SK-N-SH (cell line): ENCODE measurements at regions not wholly inside any gene's neighbourhood (a gene's known extent, or its start where the extent isn't known, plus 50 kb on each side); places are given as distances from the start of the nearest gene placed in this dataset.

Source experiments
- CTCF ChIA-PET: fragments of 300-600, 350-600 bp; formaldehyde crosslinking; extraction: SDS; loops from one replicate; lab custom pipeline; 2021; lab: Yijun Ruan, JAX
- POLR2A ChIA-PET: fragments of 350-600 bp; sonication (Branson Sonifier 250); formaldehyde crosslinking; extraction: SDS; loops from one replicate; lab custom pipeline; 2020; ENCODE audit warnings: antibody characterized with exemption, inconsistent platforms; lab: Yijun Ruan, JAX
- DNase-seq: peaks from one replicate; pipeline ENCODE4 v3.0.0; 2012
- H2AFZ ChIP-seq: fragments of 200-600 bp; sonication (generic); 2 replicates; pipeline ENCODE4 v1.8.1; 2016; ENCODE audit warnings: antibody characterized with exemption, mild to moderate bottlenecking, low read depth
- H3F3A ChIP-seq: fragments of 200-600 bp; sonication (generic); replicated peaks from 2 replicates; pipeline ENCODE3; 2016; ENCODE audit warnings: antibody characterized with exemption, mild to moderate bottlenecking; ENCODE audit not compliant: insufficient read depth
- H3K27ac ChIP-seq, 2 experiments: fragments of 200-500 bp in 1 of 2; fragments of 200-600 bp in 1 of 2; sonication (Bioruptor generic) in 1 of 2; sonication (generic), shearing (Covaris generic) in 1 of 2; 2 replicates each; pipeline versions ENCODE4 v1.5.1 to v1.6.1; 2014 to 2016; ENCODE audit warnings: low read depth in 2 of 2, inconsistent platforms in 1 of 2, low read length in 1 of 2, mild to moderate bottlenecking in 1 of 2, mixed read lengths in 1 of 2
- H3K27me3 ChIP-seq: fragments of 200-600 bp; sonication (generic), shearing (Covaris generic); 2 replicates; pipeline ENCODE4 v1.6.1; 2016; ENCODE audit warnings: mixed run types; ENCODE audit not compliant: insufficient read depth
- H3K36me3 ChIP-seq, 2 experiments: fragments of 200-500 bp in 1 of 2; fragments of 200-600 bp in 1 of 2; sonication (Bioruptor generic) in 1 of 2; sonication (generic) in 1 of 2; replicated peaks in 1 of 2; 2 replicates each; pipeline versions ENCODE3 to v1.5.1; 2014 to 2016; ENCODE audit warnings: low read length in 1 of 2, mild to moderate bottlenecking in 1 of 2; ENCODE audit not compliant: insufficient read depth in 2 of 2, control insufficient read depth in 1 of 2
- H3K4me1 ChIP-seq, 2 experiments: fragments of 200-500 bp in 1 of 2; fragments of 200-600 bp in 1 of 2; sonication (Bioruptor generic) in 1 of 2; sonication (generic), shearing (Covaris generic) in 1 of 2; 2 replicates each; pipeline versions ENCODE4 v1.5.1 to v1.6.1; 2014 to 2016; ENCODE audit warnings: low read depth in 1 of 2, low read length in 1 of 2, mixed run types in 1 of 2; ENCODE audit not compliant: insufficient read depth in 2 of 2, control insufficient read depth in 1 of 2
- H3K4me2 ChIP-seq: fragments of 200-600 bp; sonication (generic), shearing (Covaris generic); 2 replicates; pipeline ENCODE4 v1.6.1; 2017; ENCODE audit warnings: mixed run types
- H3K4me3 ChIP-seq, 2 experiments: fragments of 200-500 bp in 1 of 2; fragments of 200-600 bp in 1 of 2; sonication (Bioruptor generic) in 1 of 2; sonication (generic), shearing (Covaris generic) in 1 of 2; 2 replicates each; pipeline versions ENCODE4 v1.5.1 to v1.8.1; 2014 to 2016; ENCODE audit warnings: low read depth in 2 of 2, inconsistent platforms in 1 of 2, low read length in 1 of 2, mild to moderate bottlenecking in 1 of 2, mixed read lengths in 1 of 2, moderate library complexity in 1 of 2
- H3K79me2 ChIP-seq: fragments of 200-600 bp; sonication (generic); 2 replicates; pipeline ENCODE4 v1.8.1; 2017; ENCODE audit warnings: mild to moderate bottlenecking; ENCODE audit not compliant: insufficient read depth
- H3K9ac ChIP-seq: fragments of 200-600 bp; sonication (generic); 2 replicates; pipeline ENCODE4 v1.6.1; 2017; ENCODE audit warnings: mixed run types
- H3K9me2 ChIP-seq: fragments of 200-600 bp; sonication (generic); 2 replicates; pipeline ENCODE4 v1.6.1; 2017; ENCODE audit warnings: mixed run types
- H3K9me3 ChIP-seq: fragments of 200-600 bp; sonication (generic); 2 replicates; pipeline ENCODE4 v1.6.1; 2017; ENCODE audit warnings: mixed run types, mild to moderate bottlenecking, moderate library complexity
- H4K20me1 ChIP-seq: fragments of 200-600 bp; sonication (generic); 2 replicates; pipeline ENCODE4 v1.6.1; 2017; ENCODE audit warnings: mild to moderate bottlenecking, mixed run types; ENCODE audit not compliant: insufficient read depth
- CHD2 ChIP-seq: fragments of 150-350 bp; IDR thresholded peaks from 2 replicates; pipeline ENCODE4 v1.6.1; 2018; ENCODE audit warnings: low read length; ENCODE audit not compliant: partially characterized antibody
- ELF1 ChIP-seq: IDR thresholded peaks from 2 replicates; pipeline ENCODE4 v1.4.0; 2012
- EP300 ChIP-seq, 2 experiments: IDR thresholded peaks; 2 replicates each; pipeline versions ENCODE4 v1.4.0 to v1.6.1; 2012; ENCODE audit warnings: borderline replicate concordance in 1 of 2, low read depth in 1 of 2, low read length in 1 of 2
- EZH2phosphoT487 ChIP-seq: fragments of 200-600 bp; sonication (generic); IDR thresholded peaks from 2 replicates; pipeline ENCODE4 v1.6.1; 2017; ENCODE audit warnings: low read depth, mixed run types, mild to moderate bottlenecking, antibody characterized with exemption, moderate library complexity, borderline replicate concordance
- FOXJ3 ChIP-seq: sonication (generic); formaldehyde crosslinking; IDR thresholded peaks from 2 replicates; pipeline ENCODE4 v1.5.1; 2020; ENCODE audit warnings: mild to moderate bottlenecking, missing genetic modification reagents
- IRF3 ChIP-seq: fragments of 150-350 bp; IDR thresholded peaks from 2 replicates; pipeline ENCODE4 v1.6.1; 2016; ENCODE audit warnings: mild to moderate bottlenecking, low read depth, low read length
- MAX ChIP-seq: IDR thresholded peaks from 2 replicates; pipeline ENCODE4 v1.4.0; 2012; ENCODE audit warnings: low read depth
- MEF2A ChIP-seq: IDR thresholded peaks from 2 replicates; pipeline ENCODE4 v1.4.0; 2012; ENCODE audit warnings: low read depth, borderline replicate concordance
- NRF1 ChIP-seq: IDR thresholded peaks from 2 replicates; pipeline ENCODE4 v1.6.1; 2012; ENCODE audit warnings: low read depth, mild to moderate bottlenecking, low read length
- PBX3 ChIP-seq: IDR thresholded peaks from 2 replicates; pipeline ENCODE4; 2012
- RCOR1 ChIP-seq: fragments of 150-350 bp; IDR thresholded peaks from 2 replicates; pipeline ENCODE4 v1.6.1; 2017; ENCODE audit warnings: antibody characterized with exemption, low read length
- RXRA ChIP-seq: IDR thresholded peaks from 2 replicates; pipeline ENCODE4 v1.4.0; 2012; ENCODE audit warnings: low read depth, mild to moderate bottlenecking, borderline replicate concordance
- SIN3A ChIP-seq: IDR thresholded peaks from 2 replicates; pipeline ENCODE4 v1.6.1; 2012; ENCODE audit warnings: low read depth, mild to moderate bottlenecking, low read length, moderate library complexity, borderline replicate concordance
- SMC3 ChIP-seq: IDR thresholded peaks from 2 replicates; pipeline ENCODE4 v1.6.1; 2012; ENCODE audit warnings: low read depth, low read length, improper control_type of control experiment
- TAF1 ChIP-seq: IDR thresholded peaks from 2 replicates; pipeline ENCODE4 v1.6.1; 2012; ENCODE audit warnings: low read depth, mild to moderate bottlenecking, low read length, moderate library complexity, borderline replicate concordance
- TEAD4 ChIP-seq: IDR thresholded peaks from 2 replicates; pipeline ENCODE4 v1.4.0; 2012; ENCODE audit warnings: mild to moderate bottlenecking, borderline replicate concordance; ENCODE audit not compliant: insufficient read depth

- no peaks in the 10 kb centered on the region for H3K79me2 ChIP-seq
- H3K4me2 ChIP-seq: no peak overlapping the region
- H3K27me3 ChIP-seq: no peaks in the 10 kb centered on the region
- no peaks in the 10 kb centered on the region for H3K9me2 ChIP-seq
- CTCF ChIA-PET: interaction anchor here (1.2 kb wide), 1 partner anchor 16 kb away, joined by 3 read pairs; no protein-coding TSS in a partner anchor
- H3K27ac ChIP-seq: no peak overlapping the region
- no peak overlapping the region for H3K9ac ChIP-seq
- TF ChIP-seq ELF1 (no peak), TEAD4 (no peak)
- no peak overlapping the region for H3K4me3 ChIP-seq
- no peak overlapping the region for H2AFZ ChIP-seq
- no peaks in the 10 kb centered on the region for H3K36me3 ChIP-seq
- 0 out of 2 replicates have a peak, but pooled peaks cover 5% of the 10 kb centered on the region for H3K9me3 ChIP-seq
- no peaks in the 10 kb centered on the region for H4K20me1 ChIP-seq
- no peaks in the 10 kb centered on the region for H3K4me1 ChIP-seq
- POLR2A ChIA-PET: no interaction called here
- no peak for DNase-seq
- no peaks in the 10 kb centered on the region for H3F3A ChIP-seq
Measured at GRCh38 chr16:80100846-80101451, 439.8 kb upstream of the DYNLRB2 start.

GRCh38 chr16:80100186-80100585 is 440.6 kb upstream of the DYNLRB2 start:
- no peaks in the 10 kb centered on the region for H3F3A ChIP-seq
- H3K79me2 ChIP-seq: no peaks in the 10 kb centered on the region
- H3K27me3 ChIP-seq: no peaks in the 10 kb centered on the region
- no peaks in the 10 kb centered on the region for H4K20me1 ChIP-seq
- ChIA-PET POLR2A (no interaction called here), CTCF (no interaction called here)
- H3K36me3 ChIP-seq: no peaks in the 10 kb centered on the region
- H3K9me3 ChIP-seq: 0 out of 2 replicates have a peak, but pooled peaks cover 5% of the 10 kb centered on the region
- H3K9ac ChIP-seq: no peak overlapping the region
- H3K4me2 ChIP-seq: no peak overlapping the region
- no peak overlapping the region for H3K27ac ChIP-seq
- H3K4me1 ChIP-seq: no peaks in the 10 kb centered on the region
- no peak overlapping the region for H3K4me3 ChIP-seq
- no peak for DNase-seq
- TF ChIP-seq SMC3 (no peak), SIN3A (no peak), PBX3 (no peak), EZH2phosphoT487 (no peak), MEF2A (no peak), RXRA (no peak), FOXJ3 (CRISPR knock-in tag) (no peak), CHD2 (no peak), ELF1 (no peak), NRF1 (no peak), MAX (no peak), IRF3 (no peak), EP300 (IDR thresholded peaks at IDR 0.05; ENCODE audit: borderline replicate concordance in 1 of 2, low read depth in 1 of 2, low read length in 1 of 2) (no peak), RCOR1 (no peak), TAF1 (no peak)
- H2AFZ ChIP-seq: no peak overlapping the region
- H3K9me2 ChIP-seq: no peaks in the 10 kb centered on the region
